ENCODE measurements at regions not wholly inside any gene's neighbourhood (a gene's known extent, or its start where the extent isn't known, plus 50 kb on each side); places are given as distances from the start of the nearest gene placed in this dataset.

DNA sequence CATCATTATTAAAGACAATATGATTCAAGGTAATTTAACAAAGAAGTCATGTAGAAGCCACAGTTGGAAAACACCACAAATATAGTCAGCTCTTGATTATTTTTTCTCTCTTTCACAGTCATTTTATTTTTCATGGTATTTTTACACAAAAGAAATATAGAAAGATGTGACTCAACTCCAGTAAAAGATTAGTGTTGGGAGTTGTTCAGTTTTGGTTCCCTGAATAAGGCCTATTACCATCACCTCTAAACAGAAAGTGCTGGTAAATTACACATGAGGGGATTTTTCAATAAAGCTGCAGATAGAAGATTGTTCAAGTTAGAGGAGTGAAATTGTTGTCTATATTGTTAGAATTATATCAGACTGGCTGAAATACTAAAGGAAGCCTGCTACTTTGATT, 107.0 kb downstream of the DDIT4L start:
- no peak for DNase-seq

DNA sequence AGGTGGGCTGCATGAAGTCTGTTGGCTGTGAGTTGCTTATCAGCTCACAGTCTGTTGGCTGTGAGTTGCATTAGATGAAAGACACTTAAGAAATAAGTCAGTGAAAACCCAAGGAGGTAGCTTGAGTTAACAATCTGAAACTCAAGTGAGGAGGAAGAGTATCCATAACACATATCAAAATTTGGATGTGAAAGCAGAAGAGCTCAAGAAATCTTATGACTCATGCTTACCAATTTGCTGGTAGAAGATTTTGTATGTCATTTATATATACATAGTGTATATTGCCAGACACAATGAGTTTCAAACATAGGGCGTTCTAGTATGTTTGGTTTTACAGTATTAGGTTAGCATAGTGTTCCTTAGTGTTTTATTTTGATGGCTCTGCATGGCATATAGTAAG, 107.4 kb downstream of the DDIT4L start:
- DNase-seq: no peak

DNA sequence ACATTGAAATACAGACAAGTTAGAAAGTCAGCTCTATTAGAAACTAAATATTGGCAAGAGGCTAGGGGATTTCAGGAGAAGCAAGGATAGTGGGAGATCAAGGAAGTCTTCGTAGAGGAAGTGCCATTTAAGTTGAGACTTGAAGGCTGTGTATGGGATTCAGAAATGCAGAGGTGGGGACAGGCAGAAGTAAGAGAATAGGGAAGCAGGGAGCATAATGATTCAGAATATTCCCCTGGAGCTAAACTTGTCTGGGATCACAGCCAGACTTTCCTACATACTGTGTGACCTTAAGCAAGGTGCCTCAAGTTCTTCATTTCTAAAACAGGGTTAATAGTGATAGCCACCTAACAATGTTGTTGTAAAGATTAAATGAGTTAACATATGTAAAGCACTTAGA, 108.8 kb downstream of the DDIT4L start:
- DNase-seq: no peak

DNA sequence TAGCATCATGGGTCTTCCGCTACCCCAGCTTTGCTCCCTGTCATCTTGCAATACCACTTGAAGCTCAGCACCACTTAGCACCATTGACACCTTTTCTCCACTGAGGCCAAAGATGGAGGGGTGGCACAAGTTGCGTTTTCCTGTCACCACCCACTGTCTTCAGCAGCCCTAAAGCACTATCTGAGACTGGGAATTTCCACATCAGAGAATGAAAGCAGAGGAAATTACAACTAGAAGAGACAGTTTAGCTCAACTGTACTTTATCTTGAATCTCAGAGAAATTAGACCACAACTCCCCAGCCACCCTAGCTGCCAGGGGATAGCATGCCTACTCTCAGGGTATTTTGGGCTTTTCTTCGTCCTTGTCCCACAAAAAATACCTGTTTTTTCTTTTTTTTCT, 111.0 kb downstream of the DDIT4L start:
- DNase-seq: no peak

DNA sequence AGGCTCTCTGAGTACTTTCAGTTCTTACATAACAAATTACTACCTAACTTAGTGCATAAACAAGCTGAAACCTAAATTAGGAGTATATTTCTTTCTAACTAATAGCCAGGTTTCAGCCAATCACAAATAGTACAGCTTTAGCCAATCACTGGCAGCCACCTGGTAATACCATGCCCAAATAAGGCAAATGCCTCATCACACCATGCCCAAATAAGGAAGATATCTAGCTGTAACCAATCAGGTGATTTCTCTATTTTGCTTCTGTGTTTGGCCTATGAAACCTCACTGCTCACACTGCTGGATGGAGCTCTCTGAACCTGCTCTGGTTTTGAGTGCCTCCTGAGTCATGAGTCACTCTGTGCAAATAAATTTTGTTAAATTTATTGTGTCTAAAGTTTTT, 113.5 kb downstream of the DDIT4L start:
- no peak for DNase-seq

DNA sequence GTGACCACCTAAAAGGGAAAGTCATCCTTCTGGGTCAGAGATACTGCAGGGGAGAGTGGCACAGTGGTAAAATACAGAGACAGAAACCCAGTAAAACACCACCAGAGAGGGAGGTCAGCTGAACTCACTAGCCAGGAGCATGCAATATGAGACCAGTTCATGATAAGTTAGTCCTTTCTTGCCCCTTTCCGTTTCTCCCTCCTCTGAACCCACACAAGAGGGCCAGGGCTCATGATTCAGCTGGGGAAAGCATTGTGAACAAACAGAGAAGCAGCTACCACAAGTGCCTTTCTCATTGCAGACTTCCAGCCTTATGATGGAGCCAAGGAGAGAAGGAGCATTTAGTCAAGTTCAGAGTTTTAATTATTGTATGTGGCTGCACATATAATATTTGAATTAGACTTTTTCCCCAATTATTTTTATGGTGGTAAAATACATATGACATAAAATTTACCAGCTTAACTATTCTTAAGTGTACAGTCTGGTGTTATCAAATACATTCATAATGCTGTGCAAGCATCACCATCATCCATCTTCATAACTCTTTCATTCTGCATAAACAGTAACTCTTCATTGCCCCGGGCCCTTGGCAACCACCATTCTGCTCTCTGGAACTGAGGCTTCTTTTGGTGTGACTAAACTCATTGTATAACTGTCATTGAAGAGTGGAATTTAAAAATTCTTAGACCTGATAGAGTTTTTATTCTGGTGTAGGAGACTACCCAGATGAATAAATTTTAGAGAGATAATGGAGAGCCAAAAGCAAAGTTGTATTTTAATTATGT, 114.6 kb downstream of the DDIT4L start:
- no peak for DNase-seq

DNA sequence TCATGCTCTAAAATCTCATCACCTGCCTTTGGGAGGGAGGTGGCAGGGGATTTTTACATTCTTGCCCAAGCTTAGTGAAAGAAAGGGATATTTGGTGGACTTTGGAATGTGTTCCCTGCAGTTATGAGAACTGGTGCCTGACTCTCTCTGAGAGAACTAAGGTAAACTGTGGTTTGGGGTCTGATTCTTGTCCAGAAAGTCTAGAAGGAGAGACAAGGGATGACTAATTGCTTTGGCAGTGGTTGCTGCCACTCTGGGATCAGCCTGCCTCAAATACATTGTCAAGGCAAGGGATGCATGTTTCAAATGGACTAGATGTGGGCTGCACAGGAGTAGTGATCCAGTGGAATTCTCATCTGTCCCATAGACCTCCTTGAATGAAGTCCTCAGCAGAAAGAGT, 115.2 kb downstream of the DDIT4L start:
- no peak for DNase-seq

DNA sequence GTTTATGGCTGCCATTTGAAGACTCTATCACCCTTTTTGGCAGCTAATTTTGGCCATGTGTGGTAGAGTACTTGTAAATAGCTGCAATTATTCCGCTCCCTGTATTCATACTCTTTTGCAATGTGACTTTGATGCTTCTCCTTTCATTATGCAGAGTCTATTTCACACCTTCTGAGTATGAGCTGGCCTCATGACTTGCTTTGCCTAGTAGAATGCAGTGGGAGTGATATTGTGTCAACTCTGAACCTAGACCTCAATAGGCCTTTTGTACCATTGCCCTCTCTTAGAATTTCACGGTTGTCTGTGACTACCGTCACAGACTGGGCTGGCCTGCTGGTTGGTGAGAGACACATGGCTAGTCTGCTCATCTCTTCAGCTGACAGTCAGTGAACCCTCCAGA, 118.8 kb downstream of the DDIT4L start:
- no peak for DNase-seq

DNA sequence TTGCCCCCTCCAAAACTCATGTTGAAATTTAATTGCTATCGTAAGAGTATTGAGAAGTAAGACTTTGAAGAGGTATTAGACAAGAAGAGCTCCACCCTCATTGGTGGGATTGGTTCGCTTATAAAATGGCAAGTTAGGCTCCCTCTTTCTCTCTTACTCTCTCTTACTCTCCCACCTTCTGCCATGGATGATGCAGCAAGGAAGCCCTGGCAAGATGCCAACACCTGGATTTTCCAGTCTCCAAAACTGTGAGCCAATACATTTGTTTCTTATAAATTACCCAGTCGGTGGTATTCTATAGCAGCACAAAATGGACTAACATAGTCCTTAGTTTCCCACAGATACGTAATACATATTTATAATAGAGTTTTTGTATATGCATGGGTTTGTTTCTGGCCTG, 119.4 kb downstream of the DDIT4L start:
- no peak for DNase-seq

DNA sequence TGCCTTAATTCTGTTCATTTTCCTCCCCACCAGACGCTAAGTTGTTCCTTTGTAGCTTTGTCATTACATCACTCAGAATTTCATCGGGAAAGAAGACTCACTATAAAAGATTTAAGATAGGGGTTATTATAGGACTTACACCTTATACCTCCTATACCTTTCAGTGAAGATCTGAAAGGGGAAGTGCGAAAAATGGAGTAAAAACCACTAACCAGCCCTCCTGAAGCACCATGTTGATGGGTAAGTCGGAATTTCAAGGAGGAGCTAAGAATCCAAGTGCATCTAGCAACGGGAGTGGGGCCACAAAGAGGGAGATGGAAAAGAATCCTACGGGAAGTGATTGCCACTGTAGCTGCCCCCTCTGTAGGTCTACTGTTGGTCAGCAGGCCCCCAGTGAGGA, 119.1 kb upstream of the H2AZ1 start:
- no peak for DNase-seq

DNA sequence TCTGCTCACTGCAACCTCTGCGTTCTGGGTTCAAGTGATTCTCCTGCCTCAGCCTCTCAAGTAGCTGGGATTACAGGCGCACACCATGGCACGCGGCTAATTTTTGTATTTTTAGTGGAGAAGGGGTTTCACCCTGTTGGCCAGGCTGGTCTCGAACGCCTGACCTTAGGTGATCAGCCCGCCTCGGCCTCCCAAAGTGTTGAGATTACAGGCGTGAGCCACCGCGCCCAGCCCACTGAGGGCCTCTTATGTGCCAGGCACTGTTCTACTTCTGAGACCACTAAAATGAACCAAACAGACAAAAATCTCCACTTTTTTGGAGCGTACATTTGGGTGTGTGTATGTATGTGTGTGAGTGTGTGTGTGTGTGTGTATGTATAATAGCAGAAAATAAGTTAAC, 117.2 kb upstream of the H2AZ1 start:
- no peak for DNase-seq

DNA sequence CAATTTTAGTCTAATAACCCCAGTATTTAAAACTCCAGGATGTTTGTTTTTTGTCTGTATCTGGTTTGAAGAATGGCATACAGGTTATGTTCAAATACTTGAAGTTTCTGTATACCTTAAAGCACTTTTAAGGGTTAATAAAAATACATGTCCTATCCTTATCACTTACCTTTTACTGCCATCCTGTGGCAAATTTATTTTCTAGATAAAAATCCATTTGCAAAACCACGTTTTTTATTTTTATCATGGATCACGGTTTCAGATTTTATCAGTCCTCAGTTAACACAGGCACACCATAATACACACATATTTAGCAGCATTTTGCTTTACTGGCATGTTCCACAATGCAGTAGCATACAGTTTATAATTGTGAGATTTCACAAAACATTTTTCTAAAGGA, 113.3 kb upstream of the H2AZ1 start:
- DNase-seq: no peak

DNA sequence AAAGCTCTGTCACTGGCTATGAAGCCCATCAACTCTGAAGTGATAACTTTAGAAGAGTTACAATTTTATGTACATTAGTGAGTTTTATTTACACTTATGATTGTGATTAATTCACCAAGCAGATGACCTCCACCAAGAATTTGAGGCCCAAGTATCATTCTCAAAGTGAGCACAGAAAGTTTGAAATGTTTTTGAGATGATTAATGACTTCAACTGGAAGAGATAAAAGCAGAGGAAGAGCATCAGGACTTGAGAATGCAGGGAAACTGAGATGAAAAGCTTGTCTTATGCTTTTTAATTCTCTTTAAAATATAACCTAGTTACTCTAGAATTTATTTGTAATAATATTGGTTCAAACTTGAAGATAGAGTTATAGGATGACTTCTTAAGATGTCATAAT, 112.8 kb upstream of the H2AZ1 start:
- no peak for DNase-seq

DNA sequence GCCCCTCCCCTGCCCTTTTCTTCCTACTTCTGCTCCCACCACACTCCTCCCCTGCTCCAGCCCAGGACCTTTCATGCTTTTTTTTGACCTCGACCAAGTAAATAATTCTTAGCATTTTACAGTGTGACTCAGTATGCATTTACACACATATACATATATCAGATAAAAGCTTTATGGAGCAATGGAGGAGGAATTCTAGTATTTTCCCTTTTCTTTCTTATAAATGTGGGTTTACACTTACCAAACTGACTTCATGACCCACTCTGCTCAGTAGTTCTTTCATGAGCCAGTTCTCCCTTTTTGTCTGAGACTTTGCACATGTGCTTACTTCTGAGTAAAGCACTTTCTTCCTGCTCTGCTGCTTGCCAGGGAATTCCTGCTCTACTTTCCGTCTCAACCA, 111.8 kb upstream of the H2AZ1 start:
- no peak for DNase-seq

DNA sequence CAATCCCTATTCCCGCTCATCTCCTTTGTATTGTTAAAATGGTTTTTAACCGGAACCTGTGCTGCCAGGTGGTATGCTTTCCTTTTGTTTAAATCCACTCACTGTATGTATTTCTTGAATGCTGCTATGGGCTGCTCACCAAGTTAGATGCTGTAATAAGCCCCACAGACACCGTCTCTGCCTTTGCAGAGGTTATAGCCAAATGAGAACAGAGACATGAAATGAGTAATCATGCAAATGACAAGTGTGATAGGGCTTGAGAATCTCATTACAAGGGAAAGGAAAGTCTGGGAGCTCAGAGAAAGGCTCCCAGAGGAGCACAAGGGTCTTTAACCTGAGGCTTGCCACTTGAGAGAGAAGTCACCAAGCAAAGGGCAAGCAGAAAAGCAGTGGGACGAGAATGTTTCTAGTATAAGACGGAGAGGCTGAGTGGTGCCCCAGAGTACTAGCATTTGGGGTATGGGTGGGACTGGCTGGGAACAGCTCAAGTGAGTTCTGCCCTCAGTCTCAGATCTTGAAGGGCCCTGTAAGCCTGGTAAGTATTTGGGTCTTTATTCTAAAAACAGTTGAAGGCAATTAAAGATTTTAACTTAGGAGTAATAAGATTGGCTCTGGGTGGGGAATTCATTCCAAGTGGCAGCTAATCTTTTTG, 110.8 kb upstream of the H2AZ1 start:
- DNase-seq: no peak

DNA sequence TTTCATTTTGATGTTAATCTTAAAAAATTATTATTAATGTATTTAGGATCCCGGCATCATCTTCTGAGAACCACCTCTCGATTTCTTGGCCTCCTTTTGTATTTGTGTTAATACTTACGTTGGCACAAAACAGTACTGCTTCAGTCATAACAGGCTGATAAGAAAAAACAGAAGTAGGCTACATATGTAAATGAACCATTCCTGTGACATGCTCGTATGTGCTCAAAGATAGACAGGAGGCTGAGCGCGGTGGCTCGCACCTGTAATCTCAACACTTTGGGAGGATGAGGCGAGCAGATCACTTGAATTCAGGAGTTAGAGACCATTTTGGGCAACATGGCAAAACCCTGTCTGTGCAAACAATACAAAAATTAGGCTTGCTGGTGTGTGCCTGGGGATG, 109.4 kb upstream of the H2AZ1 start:
- no peak for DNase-seq

DNA sequence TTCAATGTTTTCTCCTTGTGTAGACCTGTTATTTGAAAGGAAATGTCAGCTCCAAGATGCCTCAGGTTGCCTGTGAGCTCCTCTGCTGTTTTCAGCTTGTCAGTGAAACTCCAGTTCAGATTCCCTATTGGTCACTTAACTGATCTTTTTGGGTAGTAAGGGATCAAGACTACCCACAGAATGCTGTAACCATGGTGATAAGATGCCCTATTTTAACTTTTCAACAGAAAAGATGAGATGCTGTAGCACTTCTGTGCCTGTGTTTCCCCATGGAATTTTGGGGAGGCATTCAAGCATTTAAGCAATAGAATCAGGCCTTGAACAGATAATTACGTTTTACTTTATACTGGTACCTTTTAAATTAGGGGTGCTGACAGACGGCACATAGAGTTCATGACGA, 106.6 kb upstream of the H2AZ1 start:
- no peak for DNase-seq

DNA sequence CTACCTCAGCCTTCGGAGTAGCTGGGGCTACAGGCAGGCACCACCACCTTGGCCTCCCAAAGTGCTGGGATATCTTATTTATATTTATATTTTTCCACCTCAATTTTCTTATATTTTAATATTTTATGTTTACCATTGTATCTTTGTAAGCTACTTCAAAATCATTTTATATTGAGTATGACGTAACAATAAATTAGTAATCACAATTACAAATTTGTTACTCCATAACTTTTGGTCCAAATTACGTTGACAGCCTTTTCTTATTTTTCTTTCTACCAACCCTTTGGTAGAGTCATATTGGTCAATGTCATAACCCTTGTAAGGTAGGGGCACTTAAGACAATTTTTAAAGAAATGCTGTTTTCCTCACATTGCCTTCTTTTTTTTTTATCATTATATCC, 104.0 kb upstream of the H2AZ1 start:
- no peak for DNase-seq

DNA sequence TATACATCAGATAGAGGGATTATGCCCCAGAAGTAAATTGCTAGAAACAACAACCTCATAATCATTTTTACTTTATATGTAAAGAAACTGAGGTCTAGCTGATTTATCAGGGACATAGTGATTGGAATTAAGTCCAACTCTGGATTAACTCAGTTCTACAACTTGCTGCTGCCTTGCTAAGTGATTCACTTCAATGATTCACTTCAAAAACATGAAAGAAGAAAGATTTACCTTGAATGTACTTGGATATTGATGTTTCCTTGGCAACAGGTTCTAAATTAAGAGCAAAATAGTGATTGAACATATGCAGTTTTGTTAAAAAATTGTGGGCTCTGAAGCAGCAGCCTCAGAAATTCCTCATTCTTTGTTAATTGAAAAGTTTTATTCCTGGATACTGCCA, 99.8 kb upstream of the H2AZ1 start:
- no peak for DNase-seq

DNA sequence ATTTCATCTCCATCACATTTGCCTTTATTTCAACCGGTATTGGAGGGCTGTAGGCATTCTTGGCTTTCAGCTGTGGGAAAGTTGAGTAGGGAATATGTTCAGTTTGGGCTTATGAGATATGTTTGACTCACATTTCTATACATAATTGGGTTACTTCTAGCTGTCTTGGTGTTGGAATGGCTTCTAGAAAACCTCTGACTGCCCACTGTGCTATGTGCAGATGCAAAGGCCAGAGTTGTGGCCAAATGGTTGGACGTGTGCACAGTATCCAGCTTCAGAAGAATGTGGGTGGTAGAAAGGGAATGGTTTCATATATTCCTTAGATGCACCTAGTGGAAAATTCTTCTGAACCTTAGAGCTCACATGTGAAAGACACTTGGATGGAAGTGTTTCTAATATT, 92.6 kb upstream of the H2AZ1 start:
- no peak for DNase-seq

DNA sequence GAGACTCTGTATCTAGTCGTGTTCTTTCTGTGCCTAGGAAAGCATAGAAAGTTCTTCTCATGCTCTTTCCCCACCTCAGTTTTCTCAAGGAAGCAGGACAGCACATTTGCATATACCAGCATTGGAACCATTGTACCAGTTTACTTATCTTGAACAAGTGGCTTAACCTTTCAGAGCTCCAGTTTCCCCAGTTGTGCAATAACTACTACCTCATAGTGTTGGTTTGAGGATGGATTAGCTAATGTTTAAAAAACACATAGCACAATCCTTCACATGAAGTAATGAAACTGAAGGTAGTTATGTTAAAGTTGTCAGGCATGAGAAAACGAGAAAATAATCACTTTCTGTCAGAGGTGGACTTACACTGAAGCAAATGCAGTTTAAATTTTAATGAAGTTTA, 92.2 kb upstream of the H2AZ1 start:
- no peak for DNase-seq

DNA sequence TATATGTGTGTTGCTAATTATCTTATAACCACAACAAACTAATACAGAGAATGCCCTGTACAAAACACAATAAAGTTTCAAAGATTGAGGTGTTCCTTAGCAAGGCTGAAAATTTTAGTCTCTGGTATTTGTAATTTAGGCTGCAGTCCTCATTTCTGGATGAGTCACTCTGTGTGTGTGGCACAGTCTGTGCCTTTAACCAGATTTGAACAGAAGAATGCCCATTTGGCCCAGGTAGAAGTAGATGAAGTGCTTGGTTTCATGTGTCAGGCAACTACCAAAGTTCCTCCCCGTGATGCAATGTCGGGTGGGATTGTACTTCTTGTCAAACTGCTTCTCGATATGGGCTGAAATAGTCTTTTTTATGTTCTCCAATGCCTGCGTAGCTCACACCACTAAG, 91.6 kb upstream of the H2AZ1 start:
- no peak for DNase-seq

DNA sequence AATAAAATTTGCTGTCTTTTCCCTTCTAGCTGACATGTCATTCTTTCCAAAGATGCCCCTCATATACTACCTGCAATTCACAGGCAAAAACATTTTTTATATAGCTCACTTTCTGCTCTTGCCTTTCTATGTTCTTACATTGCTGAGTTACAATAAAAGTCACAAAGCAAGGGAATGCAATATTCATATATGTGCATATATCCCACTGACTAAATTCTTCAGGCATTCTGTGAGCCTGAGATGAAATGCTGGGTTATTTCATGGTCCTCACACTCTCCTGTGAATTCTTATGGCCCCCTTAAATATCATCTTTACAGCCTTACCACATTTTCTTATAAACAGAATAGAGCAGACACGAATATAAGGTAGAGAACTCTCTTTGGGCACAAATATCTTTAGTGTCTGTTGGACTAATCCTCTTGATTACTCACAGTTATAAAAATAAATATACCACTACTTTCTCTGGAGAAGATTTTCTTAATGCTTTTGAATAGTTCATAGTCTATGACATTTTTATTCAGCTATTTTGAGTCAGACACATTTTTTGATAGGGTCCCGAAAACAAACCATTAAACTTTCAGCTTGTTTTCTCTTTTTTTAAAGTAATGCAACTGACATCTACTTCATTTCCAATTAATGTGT, 84.1 kb upstream of the H2AZ1 start:
- DNase-seq: no peak

DNA sequence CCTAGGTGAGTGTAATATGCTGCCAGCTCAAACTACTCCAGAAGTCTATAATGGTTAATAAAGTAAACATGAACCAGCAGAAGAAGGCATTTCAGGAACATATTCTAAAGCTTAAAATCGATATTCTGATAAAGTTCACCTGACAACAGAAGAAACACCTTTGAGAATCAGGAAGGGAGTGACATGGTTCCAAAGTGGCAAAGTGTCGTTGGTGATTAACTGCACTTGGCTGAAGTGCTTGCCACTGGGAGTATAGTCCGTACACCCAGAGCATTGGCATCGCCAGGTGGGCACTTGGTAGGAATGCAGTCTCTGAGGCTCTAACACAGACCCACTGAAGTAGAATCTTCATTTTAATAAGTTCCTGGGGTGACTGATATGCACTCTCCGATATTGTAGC, 76.0 kb upstream of the H2AZ1 start:
- DNase-seq: no peak

DNA sequence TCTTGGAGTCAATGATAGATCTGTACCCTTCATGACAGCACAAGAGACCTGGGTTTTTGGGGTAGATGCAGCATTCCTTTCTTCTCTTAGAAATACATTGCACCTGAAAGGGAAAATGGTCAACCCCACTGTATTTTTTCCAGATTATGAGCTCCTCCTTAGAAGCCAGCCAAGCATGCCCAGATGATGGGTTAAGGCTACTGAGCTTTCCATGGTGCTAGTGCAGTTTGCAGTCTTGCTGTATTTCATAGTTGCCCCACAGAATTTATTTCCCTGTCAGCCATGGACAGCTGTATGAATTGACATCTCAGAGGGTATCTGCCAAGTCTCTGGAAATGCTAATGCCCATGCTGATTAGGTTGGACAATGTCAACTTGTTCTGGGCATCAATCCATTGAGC, 73.7 kb upstream of the H2AZ1 start:
- DNase-seq: no peak

Data from hematopoietic multipotent progenitor cell treated with erythropoietin and hydrocortisone succinate and interleukin-3 and kit ligand, for 4 days (in vitro differentiated cells).